ENCODE measurements at regions not wholly inside any gene's neighbourhood (a gene's known extent, or its start where the extent isn't known, plus 50 kb on each side); places are given as distances from the start of the nearest gene placed in this dataset.
"Not testable (repeated sequence)": the region's sequence is repeated elsewhere in the genome, so short reads cannot be mapped to it uniquely, and the experiment has no call there.

- Histone ChIP-seq H3K4me3 (no peak overlapping the region), H3K36me3 (no peaks in the 10 kb centered on the region), H3K27me3 (no peaks in the 10 kb centered on the region), H3K4me1 (no peaks in the 10 kb centered on the region), H3K9me3 (no peaks in the 10 kb centered on the region), H3K27ac (no peak overlapping the region)
- intact Hi-C loops (cut with DNase I; ENCODE audit: low total_unique reads): no loop called here
- TF ChIP-seq CTCF (IDR thresholded peaks at IDR 0.05): no peak
- no peak for TF ChIP-seq POLR2AphosphoS5 (IDR thresholded peaks at IDR 0.05)
- no peak for TF ChIP-seq POLR2A (IDR thresholded peaks at IDR 0.05)
- no peak for DNase-seq (ENCODE audit: low spot score in 2 of 2)
Measured at GRCh38 chr17:54191261-54191660, 368.5 kb downstream of the KIF2B start.

GRCh38 chr17:54194268-54194667, 371.5 kb downstream of the KIF2B start:
- Histone ChIP-seq H3K36me3 (no peaks in the 10 kb centered on the region), H3K9me3 (no peaks in the 10 kb centered on the region), H3K27me3 (no peaks in the 10 kb centered on the region), H3K4me3 (no peak overlapping the region), H3K27ac (no peak overlapping the region), H3K4me1 (no peaks in the 10 kb centered on the region)
- no peak for DNase-seq (ENCODE audit: low spot score in 2 of 2)
- intact Hi-C loops (cut with DNase I; ENCODE audit: low total_unique reads): no loop called here
- TF ChIP-seq POLR2AphosphoS5 (IDR thresholded peaks at IDR 0.05): no peak
- no peak for TF ChIP-seq CTCF (IDR thresholded peaks at IDR 0.05)
- TF ChIP-seq POLR2A (IDR thresholded peaks at IDR 0.05): no peak

DNA sequence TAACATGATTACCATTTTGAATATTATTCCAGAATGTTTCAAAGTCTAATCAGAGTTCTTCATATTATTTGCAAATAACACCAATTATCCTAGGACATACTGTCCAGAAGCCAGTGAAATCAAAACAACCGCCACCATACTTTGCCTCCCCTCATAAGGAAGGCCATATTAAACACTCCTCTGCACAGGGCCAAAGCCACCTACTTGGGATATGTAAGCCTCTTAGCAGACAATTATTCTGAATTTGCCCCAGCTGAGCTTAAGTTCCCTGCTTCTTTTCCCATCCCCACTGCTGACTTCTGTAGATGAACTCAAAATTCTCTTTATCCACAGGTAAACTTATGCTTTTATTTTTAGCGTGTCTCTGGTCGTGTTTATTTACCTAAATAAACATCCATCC, 374.0 kb downstream of the KIF2B start:
- no peaks in the 10 kb centered on the region for H3K4me1 ChIP-seq
- no peak overlapping the region for H3K4me3 ChIP-seq
- H3K9me3 ChIP-seq: no peaks in the 10 kb centered on the region
- no peak for DNase-seq (ENCODE audit: low spot score in 2 of 2)
- intact Hi-C loops (cut with DNase I; ENCODE audit: low total_unique reads): no loop called here
- no peaks in the 10 kb centered on the region for H3K27me3 ChIP-seq
- no peaks in the 10 kb centered on the region for H3K36me3 ChIP-seq
- no peak for TF ChIP-seq POLR2AphosphoS5 (IDR thresholded peaks at IDR 0.05)
- no peak for TF ChIP-seq POLR2A (IDR thresholded peaks at IDR 0.05)
- no peak for TF ChIP-seq CTCF (IDR thresholded peaks at IDR 0.05)
- H3K27ac ChIP-seq: no peak overlapping the region

DNA sequence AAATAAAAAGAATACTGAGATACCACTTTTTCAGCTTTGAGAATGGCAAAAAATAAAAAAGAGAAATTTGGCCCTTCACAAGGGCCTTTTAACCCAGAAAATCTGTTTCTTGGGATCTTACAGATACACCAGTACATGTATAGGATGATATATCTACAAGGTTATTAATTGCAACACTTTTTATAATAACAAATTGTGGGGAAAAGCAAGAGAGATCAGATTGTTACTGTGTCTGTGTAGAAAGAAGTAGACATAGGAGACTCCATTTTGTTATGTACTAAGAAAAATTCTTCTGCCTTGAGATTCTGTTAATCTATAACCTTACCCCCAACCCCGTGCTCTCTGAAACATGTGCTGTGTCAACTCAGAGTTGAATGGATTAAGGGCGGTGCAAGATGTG, 378.7 kb downstream of the KIF2B start:
- H3K9me3 ChIP-seq; H3K4me3 ChIP-seq; intact Hi-C loops (cut with DNase I; ENCODE audit: low total_unique reads); DNase-seq (ENCODE audit: low spot score in 2 of 2); H3K4me1 ChIP-seq; H3K36me3 ChIP-seq; H3K27me3 ChIP-seq; H3K27ac ChIP-seq: not testable (repeated sequence)

- no peak for TF ChIP-seq POLR2AphosphoS5 (IDR thresholded peaks at IDR 0.05)
- no peak for TF ChIP-seq CTCF (IDR thresholded peaks at IDR 0.05)
- TF ChIP-seq POLR2A (IDR thresholded peaks at IDR 0.05): no peak
- Histone ChIP-seq H3K4me3 (no peak overlapping the region), H3K4me1 (no peaks in the 10 kb centered on the region), H3K9me3 (no peaks in the 10 kb centered on the region), H3K36me3 (no peaks in the 10 kb centered on the region), H3K27ac (no peak overlapping the region), H3K27me3 (no peaks in the 10 kb centered on the region)
- DNase-seq (ENCODE audit: low spot score in 2 of 2): no peak
- intact Hi-C loops (cut with DNase I; ENCODE audit: low total_unique reads): no loop called here
Measured at GRCh38 chr17:54220829-54221228, 398.1 kb downstream of the KIF2B start.

GRCh38 chr17:54221499-54221898, 398.8 kb downstream of the KIF2B start:
- Histone ChIP-seq H3K27me3 (no peaks in the 10 kb centered on the region), H3K4me3 (no peak overlapping the region), H3K9me3 (no peaks in the 10 kb centered on the region), H3K4me1 (no peaks in the 10 kb centered on the region), H3K36me3 (no peaks in the 10 kb centered on the region), H3K27ac (no peak overlapping the region)
- no peak for DNase-seq (ENCODE audit: low spot score in 2 of 2)
- intact Hi-C loops (cut with DNase I; ENCODE audit: low total_unique reads): no loop called here
- TF ChIP-seq CTCF (IDR thresholded peaks at IDR 0.05): no peak
- TF ChIP-seq POLR2A (IDR thresholded peaks at IDR 0.05): no peak
- no peak for TF ChIP-seq POLR2AphosphoS5 (IDR thresholded peaks at IDR 0.05)
